Kidney (tissue), 13 donors: ENCODE measurements at regions not wholly inside any gene's neighbourhood (a gene's known extent, or its start where the extent isn't known, plus 50 kb on each side); places are given as distances from the start of the nearest gene placed in this dataset.

Experiments
- DNase-seq, 5 donors: peaks; one replicate each; pipeline ENCODE4 v3.0.0-alpha.2; 2013 to 2020
- FAIRE-seq: peaks from 2 replicates; lab custom pipeline; 2012; peaks lifted over from hg19 to GRCh38; lab: Jason Lieb, UNC
- H3K27ac ChIP-seq, 2 donors: one replicate each; pipeline ENCODE4 v1.7.0; 2013; ENCODE audit warnings: low read depth in 2 of 2, low read length in 2 of 2, inconsistent platforms in 1 of 2
- H3K27me3 ChIP-seq: one replicate; pipeline ENCODE4 v1.7.1; 2013; ENCODE audit warnings: low read length, inconsistent platforms; ENCODE audit not compliant: control insufficient read depth, insufficient read depth
- H3K36me3 ChIP-seq, 3 donors: one replicate each; pipeline versions ENCODE4 v1.7.0 to v1.7.1; 2013; ENCODE audit warnings: low read length in 3 of 3, control low read depth in 1 of 3, inconsistent platforms in 1 of 3; ENCODE audit not compliant: insufficient read depth in 3 of 3, control insufficient read depth in 2 of 3
- H3K4me1 ChIP-seq, 3 donors: one replicate each; pipeline versions ENCODE4 v1.7.0 to v1.7.1; 2013; ENCODE audit warnings: low read length in 3 of 3, inconsistent platforms in 1 of 3, low read depth in 1 of 3; ENCODE audit not compliant: control insufficient read depth in 2 of 3, insufficient read depth in 2 of 3
- H3K4me3 ChIP-seq, 3 donors: one replicate each; pipeline versions ENCODE4 v1.7.0 to v1.8.1; 2013; ENCODE audit warnings: low read length in 3 of 3, control low read depth in 1 of 3, inconsistent platforms in 1 of 3
- H3K9ac ChIP-seq, 3 donors: one replicate each; pipeline versions ENCODE4 v1.7.0 to v1.7.1; 2013; ENCODE audit warnings: low read length in 3 of 3, control low read depth in 1 of 3, inconsistent platforms in 1 of 3
- H3K9me3 ChIP-seq, 3 donors: one replicate each; pipeline versions ENCODE4 v1.7.0 to v1.7.1; 2013; ENCODE audit warnings: low read length in 3 of 3, control low read depth in 1 of 3, inconsistent platforms in 1 of 3; ENCODE audit not compliant: control insufficient read depth in 2 of 3, insufficient read depth in 1 of 3
- CTCF ChIP-seq: IDR thresholded peaks from 3 replicates; pipeline ENCODE4 v1.5.1; 2012; ENCODE audit warnings: mild to moderate bottlenecking, moderate library complexity, borderline replicate concordance; ENCODE audit not compliant: insufficient read depth; ENCODE audit errors: extremely low read depth
- intact Hi-C: fragments of 100-400 bp; cut with DNase I; formaldehyde crosslinking; loops from one replicate; pipeline ENCODE4 v1.11.1; 2022
- donor health status: control.
- donor health status: control.
- donor health status: control.
- donor health status: control.
- donor health status: control.
- donor health status: DM: yes; HTN: yes; CAD: no.
- donor health status: Normal renal cell carcinoma (clear cell type).

GRCh38 chr14:106218174-106218573, 691.8 kb downstream of the TMEM121 start:
- no peak overlapping the region for H3K4me3 ChIP-seq
- no peak for DNase-seq
- FAIRE-seq: no peak

GRCh38 chr14:106222311-106222710, 695.9 kb downstream of the TMEM121 start:
- Histone ChIP-seq H3K36me3 (no peaks in the 10 kb centered on the region), H3K4me1 (no peaks in the 10 kb centered on the region), H3K9me3 (no peaks in the 10 kb centered on the region), H3K27ac (no peak overlapping the region), H3K4me3 (no peak overlapping the region), H3K27me3 (no peaks in the 10 kb centered on the region), H3K9ac (no peak overlapping the region)
- DNase-seq (no peak), FAIRE-seq (no peak)
- intact Hi-C loops: no loop called here
- TF ChIP-seq CTCF: no peak

More at GRCh38 chr14:106218174-106218573, 691.8 kb downstream of the TMEM121 start:
- Histone ChIP-seq H3K36me3 (no peaks in the 10 kb centered on the region), H3K9ac (no peak overlapping the region), H3K27me3 (no peaks in the 10 kb centered on the region), H3K9me3 (peaks cover 0 to 1% (median 0%) of the 10 kb centered on the region in 3 donors), H3K4me1 (no peaks in the 10 kb centered on the region), H3K27ac (no peak overlapping the region)
- no peak for TF ChIP-seq CTCF
- intact Hi-C loops: no loop called here

GRCh38 chr14:106222731-106223130, 696.3 kb downstream of the TMEM121 start:
- Histone ChIP-seq H3K9me3 (no peaks in the 10 kb centered on the region), H3K9ac (no peak overlapping the region), H3K36me3 (no peaks in the 10 kb centered on the region), H3K27ac (no peak overlapping the region), H3K4me3 (no peak overlapping the region), H3K4me1 (no peaks in the 10 kb centered on the region), H3K27me3 (no peaks in the 10 kb centered on the region)
- intact Hi-C loops: no loop called here
- DNase-seq: no peak
- TF ChIP-seq CTCF: no peak
- FAIRE-seq: no peak

GRCh38 chr14:106227793-106228192, 701.4 kb downstream of the TMEM121 start:
- no peak for TF ChIP-seq CTCF
- H3K36me3 ChIP-seq: no peaks in the 10 kb centered on the region
- FAIRE-seq: no peak
- H3K9ac ChIP-seq: no peak overlapping the region
- H3K27ac ChIP-seq: no peak overlapping the region
- no peaks in the 10 kb centered on the region for H3K4me1 ChIP-seq
- no peaks in the 10 kb centered on the region for H3K27me3 ChIP-seq
- no peaks in the 10 kb centered on the region for H3K9me3 ChIP-seq
- DNase-seq: no peak
- intact Hi-C loops: no loop called here
- H3K4me3 ChIP-seq: no peak overlapping the region
